ENCODE measurements at regions not wholly inside any gene's neighbourhood (a gene's known extent, or its start where the extent isn't known, plus 50 kb on each side); places are given as distances from the start of the nearest gene placed in this dataset.
"Not testable (repeated sequence)": the region's sequence is repeated elsewhere in the genome, so short reads cannot be mapped to it uniquely, and the experiment has no call there.

GRCh38 chr7:12834782-12835181 is 147.3 kb downstream of the ARL4A start:
- no peak for DNase-seq

- DNase-seq, result peak; percentile 7
These were observed 152.2 kb downstream of the ARL4A start for GRCh38 chr7:12839508-12840153.

DNA sequence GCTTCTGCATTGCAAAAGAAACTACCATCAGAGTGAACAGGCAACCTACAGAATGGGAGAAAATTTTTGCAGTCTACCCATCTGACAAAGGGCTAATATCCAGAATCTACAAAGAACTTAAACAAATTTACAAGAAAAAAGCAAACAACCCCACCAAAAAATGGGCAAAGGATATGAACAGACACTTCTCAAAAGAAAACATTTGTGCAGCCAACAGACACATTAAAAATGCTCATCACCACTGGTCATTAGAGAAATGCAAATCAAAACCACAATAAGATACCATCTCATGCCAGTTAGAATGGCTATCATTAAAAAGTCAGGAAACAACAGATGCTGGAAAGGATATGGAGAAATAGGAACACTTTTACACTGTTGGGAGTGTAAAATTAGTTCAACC is 157.3 kb downstream of the ARL4A start:
- DNase-seq, result not testable (repeated sequence)

DNA sequence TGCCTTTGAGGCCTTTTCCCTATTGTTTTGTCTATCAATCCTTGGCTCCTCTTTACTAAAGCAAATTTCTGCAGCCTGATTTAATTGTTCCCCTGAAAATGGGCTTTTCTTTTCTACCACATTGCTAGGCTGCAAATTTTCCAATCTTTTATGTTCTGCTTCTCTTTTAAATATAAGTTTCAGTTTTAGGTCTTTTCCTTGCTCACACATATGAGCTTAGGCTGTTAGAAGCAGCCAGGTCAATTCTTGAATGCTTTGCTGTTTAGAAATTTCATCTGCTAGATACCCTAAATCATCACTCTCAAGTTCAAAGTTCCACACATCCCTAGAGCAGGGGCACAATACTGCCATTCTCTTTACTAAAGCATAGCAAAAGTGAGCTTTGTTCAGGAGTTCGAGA is 159.6 kb downstream of the ARL4A start:
- no peak for DNase-seq

DNA sequence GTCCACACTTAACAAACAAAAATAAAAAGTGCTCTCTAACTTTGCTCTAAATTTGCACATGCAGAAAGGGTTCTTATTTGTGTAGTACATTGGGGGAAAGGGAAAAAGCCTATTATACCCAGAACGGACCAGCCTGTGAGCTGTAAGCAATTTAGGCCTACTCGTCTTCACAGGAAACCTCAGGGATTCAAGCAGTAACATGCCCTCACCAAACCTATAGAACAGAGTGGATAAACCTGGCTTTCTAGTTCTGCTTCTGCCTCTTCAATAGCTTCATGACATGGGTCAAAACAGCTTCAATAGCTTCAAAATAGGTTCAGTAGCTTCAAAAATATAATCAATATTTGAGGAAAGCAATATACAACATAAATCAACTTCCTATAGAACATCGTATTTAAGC is 163.7 kb downstream of the ARL4A start:
- DNase-seq, result no peak

- DNase-seq, result no peak
These were observed 164.4 kb downstream of the ARL4A start for GRCh38 chr7:12851841-12852240.

GRCh38 chr7:12855036-12855435 is 167.6 kb downstream of the ARL4A start:
- no peak for DNase-seq

GRCh38 chr7:12859761-12860160 is 172.3 kb downstream of the ARL4A start:
- no peak for DNase-seq

GRCh38 chr7:12861070-12861469 is 173.6 kb downstream of the ARL4A start:
- no peak for DNase-seq

DNA sequence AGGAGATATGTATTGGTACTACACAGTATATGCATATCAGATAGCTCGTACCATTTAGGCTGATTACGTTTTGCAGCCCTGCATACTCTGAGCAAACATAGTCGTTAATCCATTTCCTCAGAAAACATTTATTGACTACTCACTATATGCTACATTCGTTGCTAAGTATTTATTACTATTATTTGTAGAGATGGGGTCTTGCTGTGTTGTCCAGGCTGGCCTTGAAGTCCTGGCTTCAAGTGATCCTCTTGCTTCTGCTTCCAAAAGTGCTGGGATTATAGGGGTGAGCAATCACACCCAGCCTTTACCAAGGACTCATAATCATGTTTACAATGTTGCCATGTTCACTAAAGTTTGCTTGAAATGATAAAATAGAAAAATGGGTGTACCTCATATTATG is 174.7 kb downstream of the ARL4A start:
- DNase-seq, result no peak

GRCh38 chr7:12864470-12865046 is 177.1 kb downstream of the ARL4A start:
- DNase-seq, result no peak

DNA sequence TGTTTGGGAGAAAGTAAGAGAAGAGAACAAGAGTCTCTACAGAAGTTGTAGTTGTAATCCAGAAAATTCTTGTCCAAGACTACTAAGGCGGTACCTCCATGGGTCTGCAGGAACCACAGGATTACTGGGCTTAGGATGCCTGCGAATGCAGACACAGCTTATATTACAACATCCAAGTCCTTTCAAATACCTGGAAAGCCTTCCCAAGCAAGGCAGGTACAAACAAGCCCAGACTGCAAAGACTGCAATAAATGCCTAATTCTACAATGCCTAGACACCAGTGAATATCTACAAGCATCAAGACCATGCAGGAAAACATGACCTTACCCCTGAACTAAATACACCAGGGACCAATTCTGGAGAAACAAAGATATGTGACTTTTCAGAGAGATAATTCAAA is 178.2 kb downstream of the ARL4A start:
- peak; percentile 3 for DNase-seq

DNA sequence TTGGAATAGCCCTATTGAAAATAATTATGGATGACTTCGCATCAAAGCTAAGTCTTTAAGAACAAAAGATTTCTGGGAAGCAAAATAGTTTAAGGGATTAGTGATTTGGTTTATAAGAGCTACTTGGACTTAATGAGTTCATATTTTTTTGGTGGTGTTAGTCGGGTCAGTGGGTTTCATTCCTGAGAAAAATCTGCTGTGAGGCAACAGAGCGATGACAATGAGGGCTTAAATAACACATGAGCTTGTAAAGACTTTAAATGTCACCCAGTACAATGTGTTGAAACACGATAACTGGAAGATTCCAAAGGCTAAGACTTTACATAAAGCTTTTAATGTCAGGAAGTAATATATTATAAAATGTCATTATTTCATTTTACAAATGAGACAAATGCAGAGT is 178.8 kb downstream of the ARL4A start:
- peak; percentile 47 for DNase-seq

GRCh38 chr7:12868027-12868426 is 180.6 kb downstream of the ARL4A start:
- no peak for DNase-seq

DNA sequence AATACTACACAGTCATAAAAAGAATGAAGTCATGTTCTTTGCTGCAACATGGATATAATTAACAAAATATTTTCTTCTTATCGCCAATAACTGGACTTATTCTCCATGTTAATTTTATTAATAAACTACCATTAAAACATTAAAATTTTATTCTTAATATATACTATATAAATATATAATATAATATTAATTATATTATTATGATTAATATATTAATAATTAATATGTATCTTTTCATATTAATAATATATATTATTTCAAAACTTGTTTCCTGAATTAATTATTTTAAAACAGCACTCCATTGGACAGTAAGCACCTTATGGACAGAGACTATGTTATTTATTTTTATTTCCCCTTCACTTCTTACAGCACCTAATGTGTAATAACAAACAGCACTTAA is 182.8 kb downstream of the ARL4A start:
- DNase-seq, result no peak

DNA sequence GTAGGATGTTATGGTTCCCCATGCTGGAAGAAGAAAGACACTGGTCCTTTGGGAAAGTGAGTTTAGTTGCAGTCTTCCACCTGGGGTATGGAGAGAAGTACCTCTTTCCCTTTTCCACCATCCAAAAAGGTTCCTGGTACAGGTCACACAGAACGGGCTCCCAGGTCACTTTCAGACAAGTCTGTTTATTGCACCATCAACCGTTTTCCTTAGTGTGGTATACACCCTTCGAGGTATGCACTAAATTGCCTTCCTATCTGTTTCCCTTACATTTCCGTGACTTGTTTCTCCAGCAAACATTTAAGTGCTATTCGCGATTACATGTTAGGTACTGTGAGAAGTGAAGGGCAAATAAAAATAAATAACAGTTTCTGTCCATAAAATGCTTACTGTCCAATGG is 185.1 kb downstream of the ARL4A start:
- DNase-seq, result no peak

GRCh38 chr7:12873571-12873970 is 186.1 kb downstream of the ARL4A start:
- no peak for DNase-seq

- DNase-seq, result no peak
These were observed 191.7 kb downstream of the ARL4A start for GRCh38 chr7:12879139-12879538.

- no peak for DNase-seq
These were observed 194.3 kb downstream of the ARL4A start for GRCh38 chr7:12881712-12882111.

DNA sequence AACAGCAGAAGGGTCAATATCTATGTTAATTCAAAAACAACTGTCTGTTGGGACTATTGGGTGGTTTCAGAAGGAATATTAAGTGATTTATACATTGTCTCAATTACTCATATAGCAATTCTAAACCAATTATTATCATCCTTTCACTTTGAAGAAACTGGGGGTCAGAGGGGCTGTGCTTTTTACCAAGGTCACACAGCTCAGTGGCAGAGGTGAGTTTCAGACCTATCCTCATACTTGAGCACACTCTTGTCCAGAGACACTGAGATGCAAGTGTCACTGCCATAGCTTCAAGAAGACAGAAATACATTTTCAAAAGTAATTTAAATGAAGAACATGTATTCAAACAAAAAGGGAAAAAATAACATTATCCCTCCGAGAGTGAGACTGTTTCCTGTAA is 195.3 kb downstream of the ARL4A start:
- DNase-seq, result no peak

DNA sequence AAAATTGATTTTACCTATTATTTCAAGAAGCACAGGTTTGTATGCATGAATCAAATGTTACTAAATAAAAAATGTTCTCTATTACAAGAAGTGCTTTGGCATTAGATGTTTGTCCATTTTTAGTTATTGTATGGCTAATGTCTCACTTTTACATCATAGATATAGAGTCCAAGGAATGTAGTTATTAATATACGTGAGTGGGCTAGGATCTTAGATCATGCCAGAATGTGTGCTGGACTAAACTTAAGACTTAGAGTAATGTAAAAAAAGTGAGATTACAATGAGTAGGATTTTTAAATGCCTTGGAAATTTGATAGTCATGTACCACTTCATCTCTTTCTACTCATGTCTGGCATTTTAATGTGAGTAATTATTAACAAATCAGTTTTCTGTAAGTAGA is 196.6 kb downstream of the ARL4A start:
- DNase-seq, result no peak

- no peak for DNase-seq
These were observed 197.5 kb downstream of the ARL4A start for GRCh38 chr7:12884856-12885440.

DNA sequence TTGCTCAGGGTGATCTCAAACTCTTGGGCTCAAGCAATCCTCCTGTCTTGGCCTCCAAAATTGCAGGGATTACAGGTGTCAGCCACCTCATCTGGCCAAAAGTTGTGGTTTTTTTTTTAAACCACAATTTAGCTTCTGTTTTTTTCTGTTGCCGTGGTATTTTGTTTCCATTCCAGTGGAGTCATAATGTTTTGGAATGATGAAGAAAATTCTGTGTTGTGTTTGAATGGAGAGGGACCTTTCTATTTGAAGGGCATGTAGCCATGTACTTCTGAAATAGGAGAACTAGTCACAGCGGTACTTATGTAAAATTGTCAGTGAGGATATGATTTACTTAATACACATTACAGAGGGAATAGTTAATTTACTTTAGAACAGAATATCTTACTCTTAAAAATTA is 201.3 kb downstream of the ARL4A start:
- no peak for DNase-seq

DNA sequence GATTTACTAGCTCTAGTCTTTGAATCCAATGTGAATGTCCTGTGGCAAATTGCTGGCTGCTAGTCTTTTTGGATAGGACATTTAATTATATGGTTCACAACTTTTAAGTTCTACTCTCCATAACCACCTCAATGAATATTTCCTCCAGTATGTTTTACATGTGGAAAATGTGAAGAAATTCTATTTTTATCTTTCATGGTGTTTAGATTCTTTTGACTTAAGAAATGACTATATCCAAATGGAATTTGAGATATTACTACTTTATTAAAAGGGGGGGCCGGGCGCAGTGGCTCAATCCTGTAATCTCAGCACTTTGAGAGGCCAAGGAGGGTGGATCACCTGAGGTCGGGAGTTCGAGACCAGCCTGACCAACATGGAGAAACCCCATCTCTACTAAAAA is 202.0 kb downstream of the ARL4A start:
- DNase-seq, result no peak

GRCh38 chr7:12890586-12890985 is 203.2 kb downstream of the ARL4A start:
- no peak for DNase-seq

Measured in NCI-H82 (cell line).